GM23338 (cell line): ENCODE measurements at regions not wholly inside any gene's neighbourhood (a gene's known extent, or its start where the extent isn't known, plus 50 kb on each side); places are given as distances from the start of the nearest gene placed in this dataset.

Experiments
- ATAC-seq: fragments of 200-7000 bp; cut with Tn5 transposase; 3 replicates; pipeline ENCODE4 v1.9.1; 2020
- DNase-seq: peaks from one replicate; pipeline ENCODE4 v3.0.0-alpha.2; 2015; ENCODE audit warnings: low spot score
- H2AFZ ChIP-seq: fragments of 200-600 bp; sonication (generic); 2 replicates; pipeline ENCODE4 v1.8.0; 2016; ENCODE audit warnings: antibody characterized with exemption, mild to moderate bottlenecking, moderate library complexity
- H3F3A ChIP-seq: fragments of 200-600 bp; sonication (generic); replicated peaks from 2 replicates; pipeline ENCODE4 v1.8.0; 2017; ENCODE audit warnings: antibody characterized with exemption, mixed run types, low read depth
- H3K27ac ChIP-seq: fragments of 200-600 bp; sonication (generic); 2 replicates; pipeline ENCODE4 v1.6.1; 2016; ENCODE audit warnings: low read depth
- H3K27me3 ChIP-seq: fragments of 200-600 bp; sonication (generic); 2 replicates; pipeline ENCODE4 v1.8.0; 2016; ENCODE audit warnings: mild to moderate bottlenecking, mixed run types, moderate library complexity; ENCODE audit not compliant: insufficient read depth
- H3K36me3 ChIP-seq: fragments of 200-600 bp; sonication (generic); 2 replicates; pipeline ENCODE4 v1.8.0; 2016; ENCODE audit warnings: mild to moderate bottlenecking; ENCODE audit not compliant: insufficient read depth
- H3K4me1 ChIP-seq: fragments of 200-600 bp; sonication (generic); 2 replicates; pipeline ENCODE4 v1.8.0; 2016; ENCODE audit warnings: mild to moderate bottlenecking, moderate library complexity; ENCODE audit not compliant: insufficient read depth
- H3K4me2 ChIP-seq: fragments of 200-600 bp; sonication (generic); 2 replicates; pipeline ENCODE4 v1.7.1; 2017; ENCODE audit warnings: mixed run types
- H3K4me3 ChIP-seq: fragments of 200-600 bp; sonication (generic); 2 replicates; pipeline ENCODE4 v1.6.1; 2016; ENCODE audit warnings: mixed run types
- H3K79me2 ChIP-seq: fragments of 200-600 bp; sonication (generic); replicated peaks from 2 replicates; pipeline ENCODE4 v1.8.0; 2017; ENCODE audit warnings: mild to moderate bottlenecking; ENCODE audit not compliant: insufficient read depth
- H3K9me2 ChIP-seq: fragments of 200-600 bp; sonication (generic); 2 replicates; pipeline ENCODE4 v1.8.0; 2017; ENCODE audit not compliant: insufficient read depth
- H4K20me1 ChIP-seq: fragments of 200-600 bp; sonication (generic); replicated peaks from 2 replicates; pipeline ENCODE4 v1.8.0; 2017; ENCODE audit warnings: mild to moderate bottlenecking; ENCODE audit not compliant: insufficient read depth
- H3K27ac Mint-ChIP-seq: 2 replicates; pipeline ENCODE4 v1.8.0; 2020; ENCODE audit warnings: inconsistent platforms, mild to moderate bottlenecking, moderate library complexity, mixed read lengths
- H3K27me3 Mint-ChIP-seq: 3 replicates; pipeline ENCODE4 v1.8.0; 2022; ENCODE audit warnings: low read depth, mild to moderate bottlenecking, moderate library complexity, mixed read lengths, inconsistent platforms; ENCODE audit not compliant: insufficient read depth, poor library complexity
- H3K36me3 Mint-ChIP-seq: 3 replicates; pipeline ENCODE4 v1.8.0; 2021; ENCODE audit warnings: low read depth, mild to moderate bottlenecking, inconsistent platforms, moderate library complexity, mixed read lengths
- H3K4me1 Mint-ChIP-seq: 3 replicates; pipeline ENCODE4 v1.8.0; 2020; ENCODE audit warnings: mild to moderate bottlenecking, inconsistent platforms, mixed read lengths
- H3K4me3 Mint-ChIP-seq: 3 replicates; pipeline ENCODE4 v1.8.0; 2021; ENCODE audit warnings: moderate library complexity, mild to moderate bottlenecking, inconsistent platforms, mixed read lengths
- H3K9me3 Mint-ChIP-seq: 3 replicates; pipeline ENCODE4 v1.8.0; 2020; ENCODE audit warnings: moderate library complexity, mild to moderate bottlenecking, inconsistent platforms, mixed read lengths
- CREB1 ChIP-seq: fragments of 250-450 bp; sonication (Bioruptor Pico); IDR thresholded peaks from 2 replicates; pipeline ENCODE4 v1.5.0; 2020; ENCODE audit warnings: low read depth, mild to moderate bottlenecking, moderate library complexity
- CTCF ChIP-seq, 2 experiments: fragments of 200-600 bp in 1 of 2; sonication (generic) in 1 of 2; conservative IDR thresholded peaks; 2 replicates each; pipeline versions ENCODE4 v1.5.1 to v1.6.1; 2016 to 2017; ENCODE audit warnings: antibody characterized with exemption in 2 of 2, low read depth in 2 of 2, mild to moderate bottlenecking in 2 of 2, moderate library complexity in 1 of 2
- ETS1 ChIP-seq: IDR thresholded peaks from 2 replicates; pipeline ENCODE4 v1.6.1; 2016; ENCODE audit warnings: antibody characterized with exemption
- EZH2 ChIP-seq: fragments of 200-600 bp; sonication (generic); IDR thresholded peaks from one replicate; pipeline ENCODE4 v1.8.0; 2017; ENCODE audit warnings: antibody characterized with exemption, mild to moderate bottlenecking, low read depth; ENCODE audit not compliant: unreplicated experiment
- EZH2phosphoT487 ChIP-seq: fragments of 200-600 bp; sonication (generic); IDR thresholded peaks from one replicate; pipeline ENCODE4 v1.8.1; 2018; ENCODE audit warnings: antibody characterized with exemption; ENCODE audit not compliant: unreplicated experiment
- JUNB ChIP-seq: IDR thresholded peaks from one replicate; pipeline ENCODE4 v1.6.1; 2016; ENCODE audit warnings: antibody characterized with exemption; ENCODE audit not compliant: unreplicated experiment
- NANOG ChIP-seq: IDR thresholded peaks from 2 replicates; pipeline ENCODE4 v1.6.1; 2016; ENCODE audit warnings: antibody characterized with exemption, borderline replicate concordance
- POLR2AphosphoS5 ChIP-seq: IDR thresholded peaks from 2 replicates; pipeline ENCODE4 v1.6.1; 2016; ENCODE audit warnings: antibody characterized with exemption, low read depth
- REST ChIP-seq: IDR thresholded peaks from one replicate; pipeline ENCODE4 v1.6.1; 2018; ENCODE audit warnings: antibody characterized with exemption; ENCODE audit not compliant: unreplicated experiment
- STAT1 ChIP-seq: IDR thresholded peaks from one replicate; pipeline ENCODE4 v1.6.1; 2016; ENCODE audit warnings: antibody characterized with exemption; ENCODE audit not compliant: unreplicated experiment
- ZNF114 ChIP-seq: fragments of 250-450 bp; sonication (Bioruptor Pico); IDR thresholded peaks from 2 replicates; pipeline ENCODE4 v1.5.0; 2020; ENCODE audit warnings: mild to moderate bottlenecking, moderate library complexity
- ZNF331 ChIP-seq: fragments of 250-450 bp; sonication (Bioruptor Pico); IDR thresholded peaks from 2 replicates; pipeline ENCODE4 v1.5.0; 2020; ENCODE audit warnings: low read depth, mild to moderate bottlenecking, moderate library complexity
- ZNF462 ChIP-seq: fragments of 250-450 bp; sonication (Bioruptor Pico); IDR thresholded peaks from 2 replicates; pipeline ENCODE4 v1.5.0; 2020; ENCODE audit warnings: mild to moderate bottlenecking, moderate library complexity

- H3K4me1 Mint-ChIP-seq, result peaks cover 8% of the 10 kb centered on the region; the same call in 2 of the 3 replicates
- H3K4me3 Mint-ChIP-seq, result no peak overlapping the region
- ATAC-seq (no peak), DNase-seq (no peak)
- H3K9me3 Mint-ChIP-seq, result no peaks in the 10 kb centered on the region
- Histone ChIP-seq H3K27ac (no peak overlapping the region), H3F3A (no peaks in the 10 kb centered on the region), H4K20me1 (no peaks in the 10 kb centered on the region), H2AFZ (no peak overlapping the region), H3K79me2 (no peaks in the 10 kb centered on the region), H3K36me3 (no peaks in the 10 kb centered on the region), H3K9me2 (peaks cover 23% of the 10 kb centered on the region; the same call in 1 of the 2 replicates), H3K4me3 (no peak overlapping the region), H3K27me3 (no peaks in the 10 kb centered on the region), H3K4me2 (no peak overlapping the region), H3K4me1 (no peaks in the 10 kb centered on the region)
- TF ChIP-seq JUNB (no peak), ZNF114 (no peak), ZNF462 (CRISPR knock-in tag) (no peak), ETS1 (no peak), ZNF331 (CRISPR knock-in tag) (no peak), NANOG (no peak), STAT1 (no peak), POLR2AphosphoS5 (no peak), CREB1 (no peak), REST (no peak), CTCF (conservative IDR thresholded peaks at IDR 0.05; ENCODE audit: low read depth in 2 of 2) (no peak), EZH2 (no peak), EZH2phosphoT487 (no peak)
- H3K27me3 Mint-ChIP-seq, result peaks cover 3% of the 10 kb centered on the region
- no peak overlapping the region for H3K27ac Mint-ChIP-seq
- no peaks in the 10 kb centered on the region for H3K36me3 Mint-ChIP-seq
Observed at GRCh38 chr20:16106191-16106849, 466.9 kb downstream of the KIF16B start.
